ENCODE measurements at regions not wholly inside any gene's neighbourhood (a gene's known extent, or its start where the extent isn't known, plus 50 kb on each side); places are given as distances from the start of the nearest gene placed in this dataset.

GRCh38 chr6:164013480-164014208 is 599.1 kb downstream of the QKI start:
- no peak overlapping the region for H3K4me3 ChIP-seq (ENCODE audit: insufficient read depth, low read depth, low read length)
- no peaks in the 10 kb centered on the region for H3K27me3 ChIP-seq (ENCODE audit: control insufficient read depth, insufficient read depth, low read length)
- DNase-seq = no peak
- H3K36me3 ChIP-seq (replicated peaks; ENCODE audit: control insufficient read depth, insufficient read depth, low read length) = no peaks in the 10 kb centered on the region

GRCh38 chr6:164011321-164011720 is 596.8 kb downstream of the QKI start:
- no peaks in the 10 kb centered on the region for H3K27me3 ChIP-seq (ENCODE audit: control insufficient read depth, insufficient read depth, low read length)
- H3K4me3 ChIP-seq (ENCODE audit: insufficient read depth, low read depth, low read length) = no peak overlapping the region
- H3K36me3 ChIP-seq (replicated peaks; ENCODE audit: control insufficient read depth, insufficient read depth, low read length) = no peaks in the 10 kb centered on the region
- no peak for DNase-seq

DNA sequence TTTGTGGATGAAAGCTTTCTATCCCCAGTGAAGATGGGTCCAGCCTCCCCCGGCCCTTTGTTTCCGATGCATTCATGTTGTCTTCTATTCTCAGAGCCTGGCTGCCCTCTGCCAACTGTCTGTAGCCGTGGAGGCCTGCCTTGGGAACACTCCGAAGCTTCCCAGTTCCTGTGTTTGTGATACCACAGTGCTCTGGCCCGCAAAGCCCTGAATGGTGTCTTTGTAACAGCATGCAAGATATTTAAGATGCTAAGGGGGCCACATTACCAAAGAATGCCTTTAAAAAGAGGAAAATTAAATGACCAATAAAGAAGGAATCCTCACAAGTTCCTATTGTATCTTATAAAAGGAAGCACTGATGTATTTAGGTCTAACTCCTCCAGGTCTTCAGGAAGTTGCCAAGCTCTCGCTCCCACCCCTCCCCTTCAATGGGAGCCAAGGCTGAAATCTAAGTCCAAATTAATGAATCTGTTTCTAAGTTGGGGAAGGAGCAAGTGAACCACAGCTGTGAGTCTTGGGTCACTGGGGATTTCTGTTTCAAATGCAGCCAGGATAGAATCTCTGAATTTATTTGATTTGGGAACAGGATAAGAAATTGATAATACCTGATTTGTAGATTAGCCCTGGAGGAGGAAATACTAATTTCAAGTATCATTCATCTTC is 596.1 kb downstream of the QKI start:
- no peak overlapping the region for H3K4me3 ChIP-seq (ENCODE audit: insufficient read depth, low read depth, low read length)
- H3K27me3 ChIP-seq (ENCODE audit: control insufficient read depth, insufficient read depth, low read length) = no peaks in the 10 kb centered on the region
- H3K36me3 ChIP-seq (replicated peaks; ENCODE audit: control insufficient read depth, insufficient read depth, low read length) = no peaks in the 10 kb centered on the region
- no peak for DNase-seq

DNA sequence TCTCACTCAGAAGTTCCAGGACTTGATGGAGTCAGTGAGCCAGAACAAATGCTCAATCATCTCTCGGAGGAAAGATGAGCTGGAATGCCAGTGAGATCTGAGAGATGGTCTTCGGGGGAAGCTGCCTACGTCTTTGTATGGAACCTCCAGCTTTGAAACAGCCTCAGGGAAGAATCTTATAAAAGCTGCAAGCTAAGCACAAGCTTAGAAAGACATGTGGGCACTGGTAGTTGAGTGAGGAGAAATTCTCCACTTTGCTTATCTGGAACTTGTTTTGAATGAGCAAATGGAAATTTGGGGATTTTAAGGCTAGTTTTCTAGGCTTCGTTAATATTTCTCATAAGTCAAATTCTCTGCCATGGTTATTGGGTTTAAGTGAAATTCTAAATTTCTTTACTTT is 594.4 kb downstream of the QKI start:
- Histone ChIP-seq H3K27me3 (ENCODE audit: control insufficient read depth, insufficient read depth, low read length) (no peaks in the 10 kb centered on the region), H3K36me3 (replicated peaks; ENCODE audit: control insufficient read depth, insufficient read depth, low read length) (no peaks in the 10 kb centered on the region), H3K4me3 (ENCODE audit: insufficient read depth, low read depth, low read length) (no peak overlapping the region)
- no peak for DNase-seq

DNA sequence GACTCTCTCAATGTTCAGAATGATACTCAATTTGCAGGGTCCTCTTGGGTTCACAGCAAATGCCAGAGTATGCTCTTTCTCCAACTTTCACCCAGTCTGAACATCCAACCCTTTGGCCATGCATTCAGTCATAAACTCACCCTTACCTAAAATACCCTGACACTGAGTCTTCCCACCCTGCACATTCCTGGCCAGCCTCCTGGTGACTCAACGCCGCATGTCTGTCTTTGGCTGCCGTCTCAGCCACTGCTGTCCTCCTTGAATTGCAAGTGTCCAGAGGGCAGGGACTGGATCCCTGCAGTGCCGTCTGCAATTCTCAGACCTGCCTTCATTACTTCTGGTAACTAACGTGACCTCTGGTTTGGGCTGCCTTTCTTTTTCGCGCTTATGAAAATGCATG is 593.4 kb downstream of the QKI start:
- no peak overlapping the region for H3K4me3 ChIP-seq (ENCODE audit: insufficient read depth, low read depth, low read length)
- no peak for DNase-seq
- H3K27me3 ChIP-seq (ENCODE audit: control insufficient read depth, insufficient read depth, low read length) = no peaks in the 10 kb centered on the region
- no peaks in the 10 kb centered on the region for H3K36me3 ChIP-seq (replicated peaks; ENCODE audit: control insufficient read depth, insufficient read depth, low read length)

DNA sequence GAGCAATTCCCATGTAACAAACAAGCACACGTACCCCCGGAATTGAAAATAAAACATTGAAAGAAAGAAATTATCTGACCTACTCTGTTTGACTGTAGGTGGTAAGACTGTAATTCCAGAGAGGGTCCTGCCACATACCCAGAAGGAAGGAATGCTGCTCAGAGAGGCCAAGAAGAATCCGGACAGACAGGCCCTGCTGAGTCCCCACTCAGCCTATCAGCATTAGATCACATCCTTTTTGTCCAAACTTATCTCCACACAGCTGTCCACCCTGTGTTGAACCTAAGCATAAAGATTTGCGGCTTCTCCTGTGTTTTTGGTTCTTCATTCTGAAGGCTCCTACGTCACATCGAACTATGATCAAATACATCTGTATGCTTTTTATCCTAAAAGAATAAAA is 591.9 kb downstream of the QKI start:
- DNase-seq = no peak
- H3K27me3 ChIP-seq (ENCODE audit: control insufficient read depth, insufficient read depth, low read length) = no peaks in the 10 kb centered on the region

GRCh38 chr6:164005004-164005711 is 590.6 kb downstream of the QKI start:
- no peak for DNase-seq
- no peaks in the 10 kb centered on the region for H3K36me3 ChIP-seq (replicated peaks; ENCODE audit: control insufficient read depth, insufficient read depth, low read length)
- no peaks in the 10 kb centered on the region for H3K27me3 ChIP-seq (ENCODE audit: control insufficient read depth, insufficient read depth, low read length)
- no peak overlapping the region for H3K4me3 ChIP-seq (ENCODE audit: insufficient read depth, low read depth, low read length)

More for the DNA sequence above, 591.9 kb downstream of the QKI start:
- Histone ChIP-seq H3K4me3 (ENCODE audit: insufficient read depth, low read depth, low read length) (no peak overlapping the region), H3K36me3 (replicated peaks; ENCODE audit: control insufficient read depth, insufficient read depth, low read length) (no peaks in the 10 kb centered on the region)

DNA sequence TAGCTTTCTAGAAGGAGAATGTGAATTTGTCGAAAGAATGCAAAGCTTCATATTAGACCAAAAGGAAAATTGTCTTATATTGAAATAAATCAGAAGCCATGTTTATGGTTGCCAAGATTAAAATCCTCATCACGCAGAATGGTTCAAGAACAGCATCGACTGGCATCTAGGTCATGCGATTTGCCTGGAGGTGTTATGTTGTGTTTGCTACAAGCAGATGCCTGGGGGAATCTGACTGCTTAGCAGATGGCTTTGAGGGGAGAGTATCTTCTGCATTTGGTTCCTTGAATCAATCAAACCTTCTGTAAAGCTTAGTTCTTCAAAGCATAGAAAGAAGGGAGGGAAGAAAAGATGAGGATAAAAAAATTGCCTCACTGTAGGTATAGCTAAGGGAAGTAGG is 585.8 kb downstream of the QKI start:
- Histone ChIP-seq H3K36me3 (replicated peaks; ENCODE audit: control insufficient read depth, insufficient read depth, low read length) (no peaks in the 10 kb centered on the region), H3K27me3 (ENCODE audit: control insufficient read depth, insufficient read depth, low read length) (no peaks in the 10 kb centered on the region), H3K4me3 (ENCODE audit: insufficient read depth, low read depth, low read length) (no peak overlapping the region)
- no peak for DNase-seq

DNA sequence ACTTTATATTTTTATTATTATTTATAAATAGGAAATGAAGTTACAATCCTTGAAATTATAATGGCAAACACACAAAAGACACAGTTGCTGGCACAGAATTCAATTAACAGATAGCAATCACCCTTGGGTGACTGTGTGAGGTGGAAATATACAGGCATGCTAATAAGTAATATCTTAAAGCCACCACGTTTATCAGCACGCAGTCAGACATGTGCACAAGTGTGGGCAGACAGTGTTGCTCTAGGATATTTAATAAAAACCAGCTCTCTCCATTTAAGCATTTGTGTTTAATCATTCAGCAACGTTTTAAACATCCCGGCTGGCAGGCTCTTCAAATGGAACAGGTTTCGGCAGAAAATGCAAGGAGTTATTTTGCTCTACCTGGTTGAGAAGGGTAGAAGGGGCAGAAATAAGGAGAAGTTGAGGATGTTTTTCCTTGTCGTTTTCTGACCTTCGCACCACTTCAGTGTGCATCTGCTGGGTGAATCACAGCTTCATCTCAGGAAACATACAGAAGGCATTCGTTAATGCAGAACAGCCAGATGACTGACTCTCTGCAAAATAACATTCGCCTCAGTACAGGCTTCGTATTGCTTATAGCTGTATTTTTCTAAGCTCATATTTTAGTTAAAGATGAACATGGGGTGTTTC is 585.1 kb downstream of the QKI start:
- no peak for DNase-seq
- H3K27me3 ChIP-seq (ENCODE audit: control insufficient read depth, insufficient read depth, low read length) = no peaks in the 10 kb centered on the region
- H3K4me3 ChIP-seq (ENCODE audit: insufficient read depth, low read depth, low read length) = no peak overlapping the region
- H3K36me3 ChIP-seq (replicated peaks; ENCODE audit: control insufficient read depth, insufficient read depth, low read length) = no peaks in the 10 kb centered on the region

- H3K27me3 ChIP-seq (ENCODE audit: control insufficient read depth, insufficient read depth, low read length) = no peaks in the 10 kb centered on the region
- no peaks in the 10 kb centered on the region for H3K36me3 ChIP-seq (replicated peaks; ENCODE audit: control insufficient read depth, insufficient read depth, low read length)
- DNase-seq = no peak
- no peak overlapping the region for H3K4me3 ChIP-seq (ENCODE audit: insufficient read depth, low read depth, low read length)
Measured at GRCh38 chr6:163998496-163998895, 584.0 kb downstream of the QKI start.

- Histone ChIP-seq H3K4me3 (ENCODE audit: insufficient read depth, low read depth, low read length) (no peak overlapping the region), H3K36me3 (replicated peaks; ENCODE audit: control insufficient read depth, insufficient read depth, low read length) (no peaks in the 10 kb centered on the region), H3K27me3 (ENCODE audit: control insufficient read depth, insufficient read depth, low read length) (no peaks in the 10 kb centered on the region)
- no peak for DNase-seq
Measured at GRCh38 chr6:163996491-163996890, 582.0 kb downstream of the QKI start.

DNA sequence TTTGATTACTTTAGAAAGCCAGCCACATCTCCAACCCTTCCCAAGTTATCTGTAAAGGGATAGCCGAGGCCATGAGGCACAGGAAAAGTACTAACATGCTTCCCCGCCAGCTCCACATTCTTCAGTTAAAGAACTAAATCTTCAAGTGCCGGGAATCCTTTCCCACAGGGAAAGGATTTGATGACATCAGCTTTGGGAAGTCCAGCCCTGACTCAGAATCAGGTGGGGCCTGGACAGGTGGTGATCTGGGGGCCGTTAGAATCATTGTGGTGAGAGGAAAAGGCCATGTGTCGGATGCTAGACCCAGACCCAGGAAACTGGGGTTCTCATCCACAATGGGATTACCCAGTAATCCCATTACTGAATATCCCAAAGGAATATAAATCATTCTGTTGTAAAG is 580.0 kb downstream of the QKI start:
- Histone ChIP-seq H3K4me3 (ENCODE audit: insufficient read depth, low read depth, low read length) (no peak overlapping the region), H3K36me3 (replicated peaks; ENCODE audit: control insufficient read depth, insufficient read depth, low read length) (no peaks in the 10 kb centered on the region), H3K27me3 (ENCODE audit: control insufficient read depth, insufficient read depth, low read length) (no peaks in the 10 kb centered on the region)
- DNase-seq = no peak

- DNase-seq = no peak
- Histone ChIP-seq H3K36me3 (replicated peaks; ENCODE audit: control insufficient read depth, insufficient read depth, low read length) (no peaks in the 10 kb centered on the region), H3K4me3 (ENCODE audit: insufficient read depth, low read depth, low read length) (no peak overlapping the region), H3K27me3 (ENCODE audit: control insufficient read depth, insufficient read depth, low read length) (no peaks in the 10 kb centered on the region)
Measured at GRCh38 chr6:163992701-163993100, 578.2 kb downstream of the QKI start.

GRCh38 chr6:163992056-163992455 is 577.5 kb downstream of the QKI start:
- Histone ChIP-seq H3K27me3 (ENCODE audit: control insufficient read depth, insufficient read depth, low read length) (no peaks in the 10 kb centered on the region), H3K36me3 (replicated peaks; ENCODE audit: control insufficient read depth, insufficient read depth, low read length) (no peaks in the 10 kb centered on the region), H3K4me3 (ENCODE audit: insufficient read depth, low read depth, low read length) (no peak overlapping the region)
- no peak for DNase-seq

DNA sequence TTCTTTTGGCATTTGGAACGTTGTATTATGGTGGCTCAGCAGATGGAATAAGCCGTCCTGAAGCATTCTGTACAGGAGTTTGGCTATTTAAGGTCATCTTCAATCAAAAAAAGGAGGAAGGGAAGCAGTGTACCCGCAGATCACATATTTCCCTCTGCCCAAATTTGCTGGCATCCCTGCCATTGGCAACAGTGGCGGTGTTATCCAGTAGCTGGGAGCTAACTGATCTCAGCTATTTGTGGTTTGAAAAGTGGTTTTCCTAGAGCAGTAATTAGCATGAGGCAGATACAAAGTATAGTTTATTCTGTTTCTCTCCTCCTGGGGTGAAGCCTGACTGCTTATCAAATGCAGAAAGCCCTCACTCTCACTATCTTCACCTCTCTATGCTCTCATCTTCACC is 576.8 kb downstream of the QKI start:
- H3K36me3 ChIP-seq (replicated peaks; ENCODE audit: control insufficient read depth, insufficient read depth, low read length) = no peaks in the 10 kb centered on the region
- DNase-seq = no peak
- no peak overlapping the region for H3K4me3 ChIP-seq (ENCODE audit: insufficient read depth, low read depth, low read length)
- H3K27me3 ChIP-seq (ENCODE audit: control insufficient read depth, insufficient read depth, low read length) = no peaks in the 10 kb centered on the region
